ENCODE measurements at regions not wholly inside any gene's neighbourhood (a gene's known extent, or its start where the extent isn't known, plus 50 kb on each side); places are given as distances from the start of the nearest gene placed in this dataset.

- ChIA-PET POLR2A (ENCODE audit: low non-redundant PET) (no interaction called here), CTCF (no interaction called here)
- Histone ChIP-seq H3K36me3 (ENCODE audit: insufficient read depth, low read length, poor library complexity, severe bottlenecking) (no peaks in the 10 kb centered on the region), H3K9me3 (ENCODE audit: low read depth, low read length, poor library complexity, severe bottlenecking) (no peaks in the 10 kb centered on the region), H3K4me1 (ENCODE audit: insufficient read depth, low read length, poor library complexity, severe bottlenecking) (no peaks in the 10 kb centered on the region), H3K4me3 (ENCODE audit: low read depth, low read length, poor library complexity, severe bottlenecking) (no peak overlapping the region), H3K27ac (ENCODE audit: low read depth, low read length, poor library complexity, severe bottlenecking) (no peak overlapping the region), H3K27me3 (replicated peaks; ENCODE audit: insufficient read depth, low read depth, low read length, poor library complexity) (peaks cover 40% of the 10 kb centered on the region)
- intact Hi-C loops (cut with micrococcal nuclease; ENCODE audit: unreplicated experiment) = no loop called here
- DNase-seq (ENCODE audit: low spot score) = no peak
- BruUV-seq (replicated peaks) = no TSS peak
- TF ChIP-seq EZH2 (IDR thresholded peaks at IDR 0.05; ENCODE audit: borderline replicate concordance, low read depth, low read length, poor library complexity, severe bottlenecking) = no peak
- TF ChIP-seq, protein P1, sequence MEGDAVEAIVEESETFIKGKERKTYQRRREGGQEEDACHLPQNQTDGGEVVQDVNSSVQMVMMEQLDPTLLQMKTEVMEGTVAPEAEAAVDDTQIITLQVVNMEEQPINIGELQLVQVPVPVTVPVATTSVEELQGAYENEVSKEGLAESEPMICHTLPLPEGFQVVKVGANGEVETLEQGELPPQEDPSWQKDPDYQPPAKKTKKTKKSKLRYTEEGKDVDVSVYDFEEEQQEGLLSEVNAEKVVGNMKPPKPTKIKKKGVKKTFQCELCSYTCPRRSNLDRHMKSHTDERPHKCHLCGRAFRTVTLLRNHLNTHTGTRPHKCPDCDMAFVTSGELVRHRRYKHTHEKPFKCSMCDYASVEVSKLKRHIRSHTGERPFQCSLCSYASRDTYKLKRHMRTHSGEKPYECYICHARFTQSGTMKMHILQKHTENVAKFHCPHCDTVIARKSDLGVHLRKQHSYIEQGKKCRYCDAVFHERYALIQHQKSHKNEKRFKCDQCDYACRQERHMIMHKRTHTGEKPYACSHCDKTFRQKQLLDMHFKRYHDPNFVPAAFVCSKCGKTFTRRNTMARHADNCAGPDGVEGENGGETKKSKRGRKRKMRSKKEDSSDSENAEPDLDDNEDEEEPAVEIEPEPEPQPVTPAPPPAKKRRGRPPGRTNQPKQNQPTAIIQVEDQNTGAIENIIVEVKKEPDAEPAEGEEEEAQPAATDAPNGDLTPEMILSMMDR (conservative IDR thresholded peaks at IDR 0.05; ENCODE audit: low read depth, low read length) = no peak
Observed at GRCh38 chr6:84415517-84415916, 188.1 kb upstream of the CEP162 start.

DNA sequence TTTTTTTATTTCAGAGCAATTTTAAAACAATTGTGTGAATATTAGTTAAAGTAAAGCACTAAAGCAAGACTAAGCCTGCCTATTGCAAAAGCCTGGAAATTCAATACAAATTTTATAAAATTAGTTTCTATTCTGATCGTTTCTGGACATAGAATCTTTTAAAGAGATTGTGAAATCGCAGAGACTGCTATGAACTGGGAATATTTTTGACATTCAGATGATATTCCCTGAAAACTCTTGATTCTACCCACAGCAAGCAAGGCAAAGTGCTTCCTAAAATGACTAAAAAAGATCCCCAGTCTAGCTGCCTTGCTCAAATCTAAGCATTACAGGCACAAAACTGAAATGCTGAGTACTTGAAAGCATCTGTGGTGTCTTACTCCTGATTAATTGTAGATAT, 187.6 kb upstream of the CEP162 start:
- TF ChIP-seq, protein P1 (conservative IDR thresholded peaks at IDR 0.05; ENCODE audit: low read depth, low read length) = no peak
- TF ChIP-seq EZH2 (IDR thresholded peaks at IDR 0.05; ENCODE audit: borderline replicate concordance, low read depth, low read length, poor library complexity, severe bottlenecking) = no peak
- Histone ChIP-seq H3K36me3 (ENCODE audit: insufficient read depth, low read length, poor library complexity, severe bottlenecking) (no peaks in the 10 kb centered on the region), H3K27me3 (replicated peaks; ENCODE audit: insufficient read depth, low read depth, low read length, poor library complexity) (peaks cover 38% of the 10 kb centered on the region), H3K9me3 (ENCODE audit: low read depth, low read length, poor library complexity, severe bottlenecking) (no peaks in the 10 kb centered on the region), H3K4me1 (ENCODE audit: insufficient read depth, low read length, poor library complexity, severe bottlenecking) (no peaks in the 10 kb centered on the region), H3K27ac (ENCODE audit: low read depth, low read length, poor library complexity, severe bottlenecking) (no peak overlapping the region), H3K4me3 (ENCODE audit: low read depth, low read length, poor library complexity, severe bottlenecking) (no peak overlapping the region)
- CTCF ChIA-PET = no interaction called here
- POLR2A ChIA-PET (ENCODE audit: low non-redundant PET) = no interaction called here
- no peak for DNase-seq (ENCODE audit: low spot score)
- intact Hi-C loops (cut with micrococcal nuclease; ENCODE audit: unreplicated experiment) = no loop called here
- no TSS peak for BruUV-seq (replicated peaks)

DNA sequence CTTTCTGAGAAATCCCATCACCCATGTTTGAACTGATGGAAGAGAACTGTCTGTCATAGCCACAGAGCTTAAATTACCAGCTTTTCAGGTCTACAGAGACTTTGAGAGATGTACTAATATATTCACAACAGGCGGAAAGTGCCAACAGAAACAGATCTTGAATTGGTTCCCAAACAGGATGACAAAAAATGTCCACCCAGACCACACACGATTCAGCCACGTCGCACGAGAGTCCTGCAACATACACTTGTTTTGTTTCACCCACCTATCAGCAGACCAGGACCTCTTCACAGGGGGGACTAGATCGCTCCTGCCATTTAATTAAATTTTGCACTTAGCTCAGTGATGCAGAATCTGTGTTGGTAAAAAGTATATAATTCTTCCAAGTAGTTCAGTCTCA, 187.1 kb upstream of the CEP162 start:
- no peaks in the 10 kb centered on the region for H3K36me3 ChIP-seq (ENCODE audit: insufficient read depth, low read length, poor library complexity, severe bottlenecking)
- TF ChIP-seq EZH2 (IDR thresholded peaks at IDR 0.05; ENCODE audit: borderline replicate concordance, low read depth, low read length, poor library complexity, severe bottlenecking) = no peak
- TF ChIP-seq, protein P1 (conservative IDR thresholded peaks at IDR 0.05; ENCODE audit: low read depth, low read length) = no peak
- H3K9me3 ChIP-seq (ENCODE audit: low read depth, low read length, poor library complexity, severe bottlenecking) = no peaks in the 10 kb centered on the region
- H3K4me3 ChIP-seq (ENCODE audit: low read depth, low read length, poor library complexity, severe bottlenecking) = no peak overlapping the region
- no peak for DNase-seq (ENCODE audit: low spot score)
- no peaks in the 10 kb centered on the region for H3K4me1 ChIP-seq (ENCODE audit: insufficient read depth, low read length, poor library complexity, severe bottlenecking)
- no TSS peak for BruUV-seq (replicated peaks)
- intact Hi-C loops (cut with micrococcal nuclease; ENCODE audit: unreplicated experiment) = no loop called here
- ChIA-PET POLR2A (ENCODE audit: low non-redundant PET) (no interaction called here), CTCF (no interaction called here)
- H3K27me3 ChIP-seq (replicated peaks; ENCODE audit: insufficient read depth, low read depth, low read length, poor library complexity) = peaks cover 38% of the 10 kb centered on the region
- H3K27ac ChIP-seq (ENCODE audit: low read depth, low read length, poor library complexity, severe bottlenecking) = no peak overlapping the region

All from A673 (cell line).